Tibial nerve (tissue), 4 donors: ENCODE measurements at regions not wholly inside any gene's neighbourhood (a gene's known extent, or its start where the extent isn't known, plus 50 kb on each side); places are given as distances from the start of the nearest gene placed in this dataset.

Experiments used
- DNase-seq, 2 donors: peaks; one replicate each; pipeline ENCODE4 v3.0.0-alpha.2; 2019; ENCODE audit warnings: low spot score in 2 of 2
- H3K27ac ChIP-seq, 4 donors: fragments of 200-600 bp; sonication (generic) in 3 of 4; one replicate each; pipeline ENCODE4 v1.5.1; 2017 to 2019; ENCODE audit warnings: mild to moderate bottlenecking in 1 of 4
- H3K27me3 ChIP-seq, 2 donors: fragments of 200-600 bp; sonication (generic) in 1 of 2; one replicate each; pipeline versions ENCODE4 v1.5.1 to v1.6.0; 2017 to 2019
- H3K36me3 ChIP-seq, 3 donors: fragments of 200-600 bp; sonication (generic); one replicate each; pipeline ENCODE4 v1.5.1; 2018 to 2019
- H3K4me1 ChIP-seq, 4 donors: fragments of 200-600 bp; sonication (generic) in 3 of 4; one replicate each; pipeline ENCODE4 v1.5.1; 2017 to 2019
- H3K4me3 ChIP-seq, 4 donors: fragments of 200-600 bp; sonication (generic) in 3 of 4; one replicate each; pipeline ENCODE4 v1.5.1; 2017 to 2019; ENCODE audit warnings: mild to moderate bottlenecking in 1 of 4, moderate library complexity in 1 of 4
- H3K9me3 ChIP-seq, 4 donors: fragments of 200-600 bp; sonication (generic) in 3 of 4; one replicate each; pipeline ENCODE4 v1.5.1; 2017 to 2019
- EP300 ChIP-seq, 2 donors: sonication (generic); formaldehyde crosslinking; IDR thresholded peaks; one replicate each; pipeline ENCODE4 v1.6.1; 2017; ENCODE audit warnings: antibody characterized with exemption in 2 of 2, mild to moderate bottlenecking in 1 of 2
- POLR2A ChIP-seq, 2 donors: fragments of 450-650 bp; IDR thresholded peaks; one replicate each; pipeline ENCODE4 v1.6.1; 2017; ENCODE audit warnings: antibody characterized with exemption in 2 of 2, mild to moderate bottlenecking in 2 of 2, moderate library complexity in 2 of 2
- WGBS, 2 donors: methylation state at CpG; one replicate each; pipeline ENCODE4 v1.1.5; 2018; 5-methylcytosine and 5-hydroxymethylcytosine counted together
- TF ChIP-seq, protein P1 (sequence below), 5 experiments: fragments of 200-600 bp in 3 of 5; fragments of 450-650 bp in 2 of 5; sonication (generic) in 3 of 5; IDR thresholded peaks; one replicate each; pipeline ENCODE4 v1.5.1; 2016 to 2019; ENCODE audit warnings: antibody characterized with exemption in 5 of 5, mild to moderate bottlenecking in 3 of 5, moderate library complexity in 2 of 5

DNA sequence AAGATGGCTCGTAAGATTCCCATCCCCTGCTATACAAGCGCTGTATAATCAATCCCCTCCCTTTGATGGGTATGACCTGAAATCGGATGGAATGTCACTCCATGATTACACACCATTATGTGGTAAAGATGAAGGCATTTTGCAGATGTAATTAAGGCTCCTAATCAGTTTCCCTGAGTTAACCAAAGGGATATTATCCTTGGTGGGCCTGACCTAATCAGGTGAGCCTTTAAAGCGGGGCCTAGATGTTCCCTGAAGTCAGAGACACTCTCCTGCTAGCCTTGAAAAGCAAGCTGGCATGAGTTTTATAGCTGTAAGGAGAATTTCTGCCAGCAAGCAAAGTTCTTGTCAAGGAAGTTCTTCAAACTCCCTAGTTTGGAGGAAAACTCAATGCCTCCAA, 223.8 kb upstream of the FN1 start:
- DNase-seq = no peak
- Histone ChIP-seq H3K27me3 (no peaks in the 10 kb centered on the region), H3K9me3 (no peaks in the 10 kb centered on the region), H3K4me3 (no peak overlapping the region), H3K27ac (no peak overlapping the region), H3K4me1 (peaks cover 0 to 4% (median 2%) of the 10 kb centered on the region in 4 donors), H3K36me3 (no peaks in the 10 kb centered on the region)
- TF ChIP-seq EP300 (IDR thresholded peaks at IDR 0.05) (no peak), POLR2A (IDR thresholded peaks at IDR 0.05) (no peak)
- TF ChIP-seq, protein P1, sequence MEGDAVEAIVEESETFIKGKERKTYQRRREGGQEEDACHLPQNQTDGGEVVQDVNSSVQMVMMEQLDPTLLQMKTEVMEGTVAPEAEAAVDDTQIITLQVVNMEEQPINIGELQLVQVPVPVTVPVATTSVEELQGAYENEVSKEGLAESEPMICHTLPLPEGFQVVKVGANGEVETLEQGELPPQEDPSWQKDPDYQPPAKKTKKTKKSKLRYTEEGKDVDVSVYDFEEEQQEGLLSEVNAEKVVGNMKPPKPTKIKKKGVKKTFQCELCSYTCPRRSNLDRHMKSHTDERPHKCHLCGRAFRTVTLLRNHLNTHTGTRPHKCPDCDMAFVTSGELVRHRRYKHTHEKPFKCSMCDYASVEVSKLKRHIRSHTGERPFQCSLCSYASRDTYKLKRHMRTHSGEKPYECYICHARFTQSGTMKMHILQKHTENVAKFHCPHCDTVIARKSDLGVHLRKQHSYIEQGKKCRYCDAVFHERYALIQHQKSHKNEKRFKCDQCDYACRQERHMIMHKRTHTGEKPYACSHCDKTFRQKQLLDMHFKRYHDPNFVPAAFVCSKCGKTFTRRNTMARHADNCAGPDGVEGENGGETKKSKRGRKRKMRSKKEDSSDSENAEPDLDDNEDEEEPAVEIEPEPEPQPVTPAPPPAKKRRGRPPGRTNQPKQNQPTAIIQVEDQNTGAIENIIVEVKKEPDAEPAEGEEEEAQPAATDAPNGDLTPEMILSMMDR (IDR thresholded peaks at IDR 0.05) = no peak
- 74 to 88% methylated on average over 4 of the region's 4 CpGs for WGBS, 2 donors

DNA sequence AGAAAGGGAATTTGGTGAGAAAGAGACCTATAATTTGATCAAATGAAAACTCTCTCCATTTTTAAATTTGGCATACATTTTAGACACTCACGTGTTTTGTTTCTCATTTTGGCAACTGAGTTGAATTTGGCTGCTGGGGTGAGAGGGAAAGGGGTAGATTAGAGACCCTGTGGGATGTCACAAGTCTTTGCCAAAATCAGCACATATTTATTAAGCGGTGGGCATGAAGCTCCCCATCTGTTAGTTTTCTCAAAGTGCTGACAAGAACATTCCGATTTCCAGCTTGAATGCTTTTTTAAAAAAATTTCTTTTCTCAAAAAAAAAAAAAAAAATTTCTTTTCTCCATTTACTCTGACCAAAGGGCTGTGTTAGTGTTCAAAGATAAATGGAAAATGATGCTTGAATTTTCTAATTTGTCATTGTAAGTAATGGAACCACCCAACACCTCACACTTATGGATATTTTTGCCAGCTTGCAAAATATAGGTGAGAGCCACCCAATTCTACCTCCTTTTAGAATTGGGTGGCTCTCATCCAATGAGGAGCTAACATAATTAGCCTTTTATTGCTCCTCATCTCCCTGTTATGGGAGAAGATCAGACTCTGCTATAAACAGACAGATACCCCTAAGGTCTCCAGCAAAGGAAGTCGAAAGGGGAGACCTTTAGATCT, 222.9 kb upstream of the FN1 start:
- Histone ChIP-seq H3K27me3 (no peaks in the 10 kb centered on the region), H3K27ac (no peak overlapping the region), H3K9me3 (no peaks in the 10 kb centered on the region), H3K36me3 (no peaks in the 10 kb centered on the region), H3K4me3 (no peak overlapping the region), H3K4me1 (peaks cover 0 to 11% (median 0%) of the 10 kb centered on the region in 4 donors)
- DNase-seq = no peak
- TF ChIP-seq, protein P1 (IDR thresholded peaks at IDR 0.05) = no peak
- TF ChIP-seq EP300 (IDR thresholded peaks at IDR 0.05) (no peak), POLR2A (IDR thresholded peaks at IDR 0.05) (no peak)
- 56 to 59% methylated on average over 4 of the region's 4 CpGs for WGBS, 2 donors

DNA sequence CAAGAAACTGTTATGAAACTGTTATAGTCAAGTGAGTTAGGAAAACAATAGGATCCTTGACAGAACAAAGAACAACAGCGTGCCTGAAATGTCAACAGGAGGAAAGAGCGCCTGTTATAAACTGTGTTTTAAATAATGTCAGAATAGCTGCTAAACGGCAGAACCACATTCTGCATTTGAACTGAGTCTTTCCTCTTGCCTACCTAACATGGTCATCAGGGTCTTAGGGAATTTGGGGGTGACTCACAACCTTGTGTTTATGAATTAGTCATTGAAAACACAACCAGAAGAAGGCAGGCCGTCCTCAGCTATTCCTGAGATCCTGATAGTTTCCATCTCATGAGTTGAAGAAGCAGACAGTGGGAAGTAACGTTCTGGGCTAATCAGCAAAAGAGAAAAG, 222.0 kb upstream of the FN1 start:
- H3K4me3 ChIP-seq = no peak overlapping the region
- H3K36me3 ChIP-seq = no peaks in the 10 kb centered on the region
- H3K27me3 ChIP-seq = no peaks in the 10 kb centered on the region
- H3K4me1 ChIP-seq = peaks cover 0 to 14% (median 0%) of the 10 kb centered on the region in 4 donors
- H3K27ac ChIP-seq = peak overlapping the region in 1 of 4 donors; percentile 35
- TF ChIP-seq POLR2A (IDR thresholded peaks at IDR 0.05) (no peak), EP300 (IDR thresholded peaks at IDR 0.05) (no peak)
- TF ChIP-seq, protein P1 (IDR thresholded peaks at IDR 0.05) = no peak
- DNase-seq = peak in 1 of 2 donors; percentile 25
- 37 to 40% methylated on average over 5 of the region's 5 CpGs for WGBS, 2 donors
- H3K9me3 ChIP-seq = no peaks in the 10 kb centered on the region

DNA sequence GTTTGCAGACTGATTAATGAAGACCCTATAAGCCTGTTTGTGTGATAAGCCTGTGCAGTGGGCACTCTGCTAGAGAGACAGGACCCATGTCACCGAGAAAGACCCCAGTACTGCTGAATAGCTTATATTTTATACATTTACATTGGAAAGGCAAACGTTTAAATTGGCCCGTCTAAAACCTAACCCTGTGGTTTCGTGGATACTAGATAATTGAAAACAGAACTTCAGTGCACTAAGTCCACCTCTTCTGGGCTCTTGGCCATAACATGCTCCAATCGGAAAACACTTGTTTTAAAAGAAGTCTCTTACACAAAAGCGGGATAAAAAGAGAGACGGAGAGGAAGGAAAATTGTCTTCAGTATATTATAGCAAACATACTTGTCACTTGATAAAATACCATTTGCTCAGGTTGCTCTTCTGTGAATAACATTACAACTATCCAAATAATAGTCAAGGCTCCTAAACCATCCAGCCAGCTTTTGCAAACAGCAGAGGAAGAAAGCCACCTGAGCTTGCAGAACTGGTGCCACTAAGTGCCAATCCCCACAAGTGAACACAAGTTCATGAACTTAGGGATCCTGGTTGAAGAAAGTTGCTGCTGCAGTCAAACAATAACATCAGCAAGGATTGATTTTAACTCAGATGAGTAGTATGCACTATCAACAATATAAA, 218.4 kb upstream of the FN1 start:
- no peak overlapping the region for H3K4me3 ChIP-seq
- no peaks in the 10 kb centered on the region for H3K36me3 ChIP-seq
- no peak overlapping the region for H3K27ac ChIP-seq
- H3K27me3 ChIP-seq = no peaks in the 10 kb centered on the region
- DNase-seq = no peak
- TF ChIP-seq POLR2A (IDR thresholded peaks at IDR 0.05) (no peak), EP300 (IDR thresholded peaks at IDR 0.05) (no peak)
- TF ChIP-seq, protein P1 (IDR thresholded peaks at IDR 0.05) = no peak
- no peaks in the 10 kb centered on the region for H3K9me3 ChIP-seq
- 49 to 56% methylated on average over 7 of the region's 7 CpGs for WGBS, 2 donors
- H3K4me1 ChIP-seq = peaks cover 0 to 14% (median 0%) of the 10 kb centered on the region in 4 donors

DNA sequence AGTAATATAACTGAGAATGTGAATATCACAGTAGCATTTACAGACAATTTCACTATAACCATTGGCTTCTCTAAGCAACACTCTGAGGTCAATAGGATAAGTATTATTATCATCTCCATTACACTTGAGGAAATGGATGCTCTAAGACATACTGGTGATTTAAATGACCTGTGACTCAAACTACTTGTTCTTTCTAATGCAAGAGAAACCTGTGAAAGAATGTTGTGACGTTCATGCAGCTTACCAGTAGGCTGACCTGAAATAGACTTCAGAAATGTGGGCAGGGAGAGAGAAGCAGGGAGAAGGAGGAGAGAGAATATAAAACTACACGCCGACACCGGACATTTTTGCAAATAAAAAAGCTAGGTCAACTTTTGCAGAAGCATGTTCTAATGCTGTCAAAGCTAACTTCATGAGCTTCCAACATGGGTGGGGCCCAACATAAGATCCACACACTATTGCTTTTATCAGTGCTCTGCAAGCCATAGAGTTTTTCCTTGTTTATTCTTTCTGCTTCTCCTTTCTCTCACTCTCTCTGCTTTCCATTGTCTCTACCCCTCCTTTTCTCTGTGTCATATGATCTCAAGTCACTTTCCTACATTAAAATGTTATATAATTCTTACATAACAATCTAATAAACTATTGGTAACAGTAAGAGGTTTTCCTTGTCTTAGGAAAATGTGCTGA, 217.6 kb upstream of the FN1 start:
- H3K4me3 ChIP-seq = no peak overlapping the region
- H3K36me3 ChIP-seq = no peaks in the 10 kb centered on the region
- 36 to 52% methylated on average over 4 of the region's 4 CpGs for WGBS, 2 donors
- no peaks in the 10 kb centered on the region for H3K9me3 ChIP-seq
- no peaks in the 10 kb centered on the region for H3K27me3 ChIP-seq
- H3K4me1 ChIP-seq = peaks cover 0 to 14% (median 0%) of the 10 kb centered on the region in 4 donors
- no peak overlapping the region for H3K27ac ChIP-seq
- TF ChIP-seq POLR2A (IDR thresholded peaks at IDR 0.05) (no peak), EP300 (IDR thresholded peaks at IDR 0.05) (no peak)
- TF ChIP-seq, protein P1 (IDR thresholded peaks at IDR 0.05) = no peak
- DNase-seq = no peak
